GM19395 (cell line): ENCODE measurements at regions not wholly inside any gene's neighbourhood (a gene's known extent, or its start where the extent isn't known, plus 50 kb on each side); places are given as distances from the start of the nearest gene placed in this dataset.

Experiments used
- ATAC-seq: cut with Tn5 transposase; IDR thresholded peaks from one replicate; pipeline ENCODE4 v1.9.1; 2021; ENCODE audit warnings: mild to moderate bottlenecking, moderate library complexity; ENCODE audit not compliant: unreplicated experiment

- no peak for ATAC-seq
These were observed 466.6 kb downstream of the GALR1 start for GRCh38 chr18:77716282-77716681.

- no peak for ATAC-seq
These were observed 483.8 kb downstream of the GALR1 start for GRCh38 chr18:77733292-77733903.

- ATAC-seq: no peak
These were observed 487.2 kb downstream of the GALR1 start for GRCh38 chr18:77736842-77737241.

- ATAC-seq: no peak
These were observed 487.8 kb downstream of the GALR1 start for GRCh38 chr18:77737405-77737804.

GRCh38 chr18:77749089-77749488 lies 499.4 kb downstream of the GALR1 start:
- ATAC-seq: no peak

- ATAC-seq: no peak
These were observed 500.4 kb downstream of the GALR1 start for GRCh38 chr18:77750006-77750405.

GRCh38 chr18:77754475-77755044 lies 504.9 kb downstream of the GALR1 start:
- no peak for ATAC-seq

GRCh38 chr18:77755187-77755586 lies 505.5 kb downstream of the GALR1 start:
- no peak for ATAC-seq

GRCh38 chr18:77761332-77761731 lies 511.7 kb downstream of the GALR1 start:
- ATAC-seq: no peak

GRCh38 chr18:77762014-77762413 lies 512.4 kb downstream of the GALR1 start:
- no peak for ATAC-seq

- no peak for ATAC-seq
These were observed 513.0 kb downstream of the GALR1 start for GRCh38 chr18:77762642-77763041.

- ATAC-seq: no peak
These were observed 514.0 kb downstream of the GALR1 start for GRCh38 chr18:77763530-77764145.

- ATAC-seq: no peak
These were observed 515.8 kb downstream of the GALR1 start for GRCh38 chr18:77765468-77765867.

GRCh38 chr18:77766421-77766820 lies 516.8 kb downstream of the GALR1 start:
- ATAC-seq: no peak

- no peak for ATAC-seq
These were observed 522.5 kb downstream of the GALR1 start for GRCh38 chr18:77772177-77772576.

- ATAC-seq: no peak
These were observed 526.5 kb downstream of the GALR1 start for GRCh38 chr18:77776104-77776503.

- no peak for ATAC-seq
These were observed 527.5 kb downstream of the GALR1 start for GRCh38 chr18:77777163-77777562.

GRCh38 chr18:77784759-77785379 lies 535.2 kb downstream of the GALR1 start:
- ATAC-seq: no peak

- ATAC-seq: no peak
These were observed 535.8 kb downstream of the GALR1 start for GRCh38 chr18:77785415-77785975.

GRCh38 chr18:77803024-77803423 lies 553.4 kb downstream of the GALR1 start:
- ATAC-seq: no peak

- ATAC-seq: no peak
These were observed 554.7 kb downstream of the GALR1 start for GRCh38 chr18:77804382-77804781.

GRCh38 chr18:77807650-77808049 lies 558.0 kb downstream of the GALR1 start:
- no peak for ATAC-seq
